ENCODE measurements at regions not wholly inside any gene's neighbourhood (a gene's known extent, or its start where the extent isn't known, plus 50 kb on each side); places are given as distances from the start of the nearest gene placed in this dataset.
"Not testable (repeated sequence)": the region's sequence is repeated elsewhere in the genome, so short reads cannot be mapped to it uniquely, and the experiment has no call there.

DNA sequence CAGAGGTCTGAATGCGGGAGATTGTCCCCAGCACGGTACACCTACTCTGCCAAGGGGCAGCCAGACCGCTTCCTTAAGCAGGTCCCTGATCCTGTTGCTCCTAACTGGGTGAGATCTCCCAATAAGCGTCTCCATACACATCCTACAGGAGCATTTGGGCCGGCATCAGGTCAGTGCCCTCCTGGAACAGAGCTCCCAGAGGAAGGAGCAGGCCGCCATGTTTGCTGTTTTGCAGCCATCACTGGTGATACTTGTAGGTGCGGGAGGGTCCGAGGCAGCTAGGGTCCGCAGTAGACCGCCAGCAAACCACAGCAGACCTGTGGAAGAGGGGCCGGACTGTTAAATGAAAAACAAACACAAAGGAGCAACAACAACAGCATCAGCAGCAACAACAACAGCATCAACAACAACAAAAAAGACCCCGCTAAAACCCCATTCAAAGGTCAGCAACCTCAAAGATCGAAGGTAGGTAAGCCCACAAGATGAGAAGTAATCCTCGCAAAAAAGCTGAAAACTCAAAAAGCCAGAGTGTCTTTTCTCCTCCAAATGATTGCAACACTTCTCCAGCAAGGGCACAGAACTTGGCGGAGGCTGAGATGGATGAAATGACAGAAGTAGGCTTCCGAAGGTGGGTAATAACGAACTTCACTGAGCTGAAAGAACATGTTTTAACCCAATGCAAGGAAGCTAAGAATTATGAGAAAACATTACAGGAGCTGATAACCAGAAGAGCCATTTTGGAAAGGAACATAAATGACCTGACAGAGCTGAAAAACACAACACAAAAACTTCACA lies 79.0 kb upstream of the CDH7 start:
- no peak for ATAC-seq
- H3K4me3 ChIP-seq: no peak overlapping the region
- DNase-seq: no peak
- H3K36me3 ChIP-seq (replicated peaks in 1 of 2; ENCODE audit: insufficient read depth in 1 of 2, low read depth in 2 of 2): no peaks in the 10 kb centered on the region
- H3K9me3 ChIP-seq: no peaks in the 10 kb centered on the region
- H3K4me1 ChIP-seq: no peaks in the 10 kb centered on the region
- intact Hi-C loops (cut with DNase I): no loop called here
- no peaks in the 10 kb centered on the region for H3K27me3 ChIP-seq
- no peak overlapping the region for H3K27ac ChIP-seq
- TF ChIP-seq, protein P1, sequence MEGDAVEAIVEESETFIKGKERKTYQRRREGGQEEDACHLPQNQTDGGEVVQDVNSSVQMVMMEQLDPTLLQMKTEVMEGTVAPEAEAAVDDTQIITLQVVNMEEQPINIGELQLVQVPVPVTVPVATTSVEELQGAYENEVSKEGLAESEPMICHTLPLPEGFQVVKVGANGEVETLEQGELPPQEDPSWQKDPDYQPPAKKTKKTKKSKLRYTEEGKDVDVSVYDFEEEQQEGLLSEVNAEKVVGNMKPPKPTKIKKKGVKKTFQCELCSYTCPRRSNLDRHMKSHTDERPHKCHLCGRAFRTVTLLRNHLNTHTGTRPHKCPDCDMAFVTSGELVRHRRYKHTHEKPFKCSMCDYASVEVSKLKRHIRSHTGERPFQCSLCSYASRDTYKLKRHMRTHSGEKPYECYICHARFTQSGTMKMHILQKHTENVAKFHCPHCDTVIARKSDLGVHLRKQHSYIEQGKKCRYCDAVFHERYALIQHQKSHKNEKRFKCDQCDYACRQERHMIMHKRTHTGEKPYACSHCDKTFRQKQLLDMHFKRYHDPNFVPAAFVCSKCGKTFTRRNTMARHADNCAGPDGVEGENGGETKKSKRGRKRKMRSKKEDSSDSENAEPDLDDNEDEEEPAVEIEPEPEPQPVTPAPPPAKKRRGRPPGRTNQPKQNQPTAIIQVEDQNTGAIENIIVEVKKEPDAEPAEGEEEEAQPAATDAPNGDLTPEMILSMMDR (IDR thresholded peaks at IDR 0.05): no peak
- no peak for TF ChIP-seq POLR2A (IDR thresholded peaks at IDR 0.05)
- 67 to 75% methylated on average over 11 to 17 of the region's 17 CpGs for WGBS, 2 donors

DNA sequence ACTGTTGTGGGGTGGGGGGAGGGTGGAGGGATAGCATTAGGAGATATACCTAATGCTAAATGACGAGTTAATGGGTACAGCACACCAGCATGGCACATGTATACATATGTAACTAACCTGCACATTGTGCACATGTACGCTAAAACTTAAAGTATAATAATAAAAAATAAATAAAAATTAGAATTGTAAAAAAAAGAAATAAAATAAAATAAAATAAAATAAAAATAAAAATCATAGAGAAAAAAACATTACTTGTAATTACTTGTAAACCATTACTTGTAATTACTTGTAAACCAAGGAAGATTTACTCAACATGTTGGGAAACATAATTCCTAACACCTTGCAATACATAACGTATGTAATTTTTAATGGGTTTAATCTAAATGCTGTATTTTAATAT lies 80.7 kb upstream of the CDH7 start:
- DNase-seq; H3K27me3 ChIP-seq; H3K4me1 ChIP-seq; H3K9me3 ChIP-seq; H3K36me3 ChIP-seq (replicated peaks in 1 of 2; ENCODE audit: insufficient read depth in 1 of 2, low read depth in 2 of 2); intact Hi-C loops (cut with DNase I); H3K4me3 ChIP-seq; ATAC-seq; H3K27ac ChIP-seq: not testable (repeated sequence)
- 68 to 71% methylated on average over 3 of the region's 3 CpGs for WGBS, 2 donors

DNA sequence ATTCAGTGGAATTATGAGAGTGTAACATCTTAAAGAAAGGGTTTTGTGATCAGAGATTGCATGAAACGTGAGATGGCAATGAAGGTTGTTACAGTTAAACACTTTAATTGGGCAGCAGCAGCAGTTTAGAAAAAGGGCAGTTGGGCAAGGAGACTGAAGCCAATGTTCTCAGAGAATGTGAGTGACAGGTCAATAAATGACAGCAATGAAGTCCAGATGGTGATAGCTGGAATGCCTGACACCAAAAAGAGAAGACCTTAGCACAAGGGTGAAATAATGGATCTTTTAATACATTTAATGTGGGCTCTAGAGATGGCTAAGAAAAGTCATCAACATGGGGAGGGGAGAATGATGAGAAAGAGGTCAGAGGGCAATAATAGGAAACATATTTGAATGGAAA lies 89.4 kb upstream of the CDH7 start:
- Histone ChIP-seq H3K36me3 (replicated peaks in 1 of 2; ENCODE audit: insufficient read depth in 1 of 2, low read depth in 2 of 2) (no peaks in the 10 kb centered on the region), H3K27ac (no peak overlapping the region), H3K9me3 (no peaks in the 10 kb centered on the region), H3K27me3 (no peaks in the 10 kb centered on the region), H3K4me3 (no peak overlapping the region), H3K4me1 (no peaks in the 10 kb centered on the region)
- ATAC-seq (no peak), DNase-seq (no peak)
- TF ChIP-seq, protein P1 (IDR thresholded peaks at IDR 0.05): no peak
- TF ChIP-seq POLR2A (IDR thresholded peaks at IDR 0.05): no peak
- WGBS, 2 donors: 35 to 48% methylated on average over 1 of the region's 1 CpG
- intact Hi-C loops (cut with DNase I): no loop called here

DNA sequence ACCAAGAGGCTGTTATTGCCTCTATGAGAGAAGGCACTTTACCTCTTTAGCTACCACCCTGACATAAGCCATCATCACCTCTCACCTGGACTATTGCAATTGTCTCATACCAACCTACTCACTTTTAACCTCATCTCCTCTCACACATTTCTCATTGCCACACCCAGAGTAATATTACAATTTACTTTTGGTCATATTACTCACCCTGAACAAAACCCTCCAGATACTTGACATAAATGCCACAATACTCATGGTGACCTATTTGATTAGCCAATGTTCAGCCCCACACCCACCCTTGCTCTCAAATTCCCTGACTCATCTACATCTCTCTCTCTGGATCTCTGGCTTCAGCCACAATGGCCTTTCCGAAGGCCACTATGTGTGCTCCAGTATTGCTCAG lies 90.9 kb upstream of the CDH7 start:
- intact Hi-C loops (cut with DNase I): no loop called here

DNA sequence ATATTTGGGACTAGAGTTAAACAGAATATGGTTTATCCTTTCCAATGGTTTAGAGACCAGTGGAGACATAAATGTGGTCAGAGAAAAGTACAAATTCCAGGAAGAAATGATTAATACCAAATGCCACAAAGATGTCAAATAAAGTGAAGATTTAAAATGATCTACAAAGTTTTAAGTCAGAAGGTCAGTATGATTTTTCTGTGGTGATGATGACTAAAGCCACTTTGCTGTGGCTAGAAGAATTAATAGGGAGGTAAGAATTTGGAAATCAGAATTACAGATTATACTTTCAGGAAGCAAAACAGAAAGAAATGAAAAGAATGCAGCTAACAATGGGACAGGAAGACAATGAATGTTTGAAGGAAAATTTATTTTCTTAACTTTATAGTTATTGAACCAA lies 91.5 kb upstream of the CDH7 start:
- TF ChIP-seq POLR2A (IDR thresholded peaks at IDR 0.05): no peak
- TF ChIP-seq, protein P1 (IDR thresholded peaks at IDR 0.05): no peak
- Histone ChIP-seq H3K27me3 (no peaks in the 10 kb centered on the region), H3K9me3 (no peaks in the 10 kb centered on the region), H3K4me1 (no peaks in the 10 kb centered on the region), H3K36me3 (replicated peaks in 1 of 2; ENCODE audit: insufficient read depth in 1 of 2, low read depth in 2 of 2) (no peaks in the 10 kb centered on the region), H3K4me3 (no peak overlapping the region), H3K27ac (no peak overlapping the region)
- intact Hi-C loops (cut with DNase I): no loop called here
- DNase-seq: no peak
- no peak for ATAC-seq

More for the DNA sequence above, 90.9 kb upstream of the CDH7 start:
- ATAC-seq (no peak), DNase-seq (no peak)
- H3K36me3 ChIP-seq (replicated peaks in 1 of 2; ENCODE audit: insufficient read depth in 1 of 2, low read depth in 2 of 2): no peaks in the 10 kb centered on the region
- H3K27ac ChIP-seq: no peak overlapping the region
- H3K9me3 ChIP-seq: no peaks in the 10 kb centered on the region
- H3K27me3 ChIP-seq: no peaks in the 10 kb centered on the region
- H3K4me1 ChIP-seq: no peaks in the 10 kb centered on the region
- H3K4me3 ChIP-seq: no peak overlapping the region
- TF ChIP-seq, protein P1 (IDR thresholded peaks at IDR 0.05): no peak
- no peak for TF ChIP-seq POLR2A (IDR thresholded peaks at IDR 0.05)
- WGBS, 2 donors: 83 to 86% methylated on average over 1 of the region's 1 CpG

All from body of pancreas (tissue), 4 donors.